A673 (cell line): ENCODE measurements at regions not wholly inside any gene's neighbourhood (a gene's known extent, or its start where the extent isn't known, plus 50 kb on each side); places are given as distances from the start of the nearest gene placed in this dataset.

Experiments used
- BruUV-seq: library from RNA; stranded (reverse); fragments of 400-500 nt; replicated peaks from 2 replicates; lab custom pipeline; 2021; lab: Mats Ljungman, UMichigan
- CTCF ChIA-PET: fragments of 300-600 bp; sonication (Branson Sonifier 250); formaldehyde crosslinking; loops from one replicate; lab custom pipeline; 2022; ENCODE audit warnings: antibody characterized with exemption; lab: Charles Lee
- POLR2A ChIA-PET: fragments of 300-600 bp; sonication (Branson Sonifier 250); formaldehyde crosslinking; loops from one replicate; lab custom pipeline; 2022; ENCODE audit warnings: antibody characterized with exemption; ENCODE audit not compliant: low non-redundant PET; lab: Charles Lee
- DNase-seq: peaks from one replicate; pipeline ENCODE4 v3.0.0-alpha.2; 2015; ENCODE audit warnings: low spot score
- H3K27ac ChIP-seq: fragments of 200-600 bp; sonication (generic); 2 replicates; pipeline ENCODE4 v1.5.1; 2016; ENCODE audit warnings: mixed run types, low read depth, mild to moderate bottlenecking, mixed read lengths, antibody characterized with exemption, low read length; ENCODE audit not compliant: poor library complexity, severe bottlenecking
- H3K27me3 ChIP-seq: fragments of 200-600 bp; sonication (generic); replicated peaks from 2 replicates; pipeline ENCODE4 v1.6.1; 2017; ENCODE audit warnings: mixed run types, low read depth, mild to moderate bottlenecking, mixed read lengths, antibody characterized with exemption, low read length; ENCODE audit not compliant: insufficient read depth, poor library complexity
- H3K36me3 ChIP-seq: fragments of 200-600 bp; sonication (generic); 2 replicates; pipeline ENCODE4 v1.6.1; 2016; ENCODE audit warnings: mixed run types, mild to moderate bottlenecking, mixed read lengths, antibody characterized with exemption, low read length; ENCODE audit not compliant: insufficient read depth, poor library complexity, severe bottlenecking
- H3K4me1 ChIP-seq: fragments of 200-600 bp; sonication (generic); 2 replicates; pipeline ENCODE4 v1.6.1; 2017; ENCODE audit warnings: mixed run types, mild to moderate bottlenecking, mixed read lengths, antibody characterized with exemption, low read length; ENCODE audit not compliant: insufficient read depth, poor library complexity, severe bottlenecking
- H3K4me3 ChIP-seq: fragments of 200-600 bp; sonication (generic); 2 replicates; pipeline ENCODE4 v1.5.1; 2016; ENCODE audit warnings: low read depth, mixed run types, mild to moderate bottlenecking, mixed read lengths, low read length; ENCODE audit not compliant: poor library complexity, severe bottlenecking
- H3K9me3 ChIP-seq: fragments of 200-600 bp; sonication (generic); 2 replicates; pipeline ENCODE4 v1.6.1; 2016; ENCODE audit warnings: mixed run types, low read depth, mild to moderate bottlenecking, mixed read lengths, antibody characterized with exemption, low read length; ENCODE audit not compliant: poor library complexity, severe bottlenecking
- EZH2 ChIP-seq: fragments of 200-600 bp; sonication (generic); IDR thresholded peaks from 2 replicates; pipeline ENCODE4 v1.6.1; 2017; ENCODE audit warnings: borderline replicate concordance, low read depth, mild to moderate bottlenecking, mixed read lengths, antibody characterized with exemption, low read length; ENCODE audit not compliant: poor library complexity, severe bottlenecking
- intact Hi-C: fragments of 100-400 bp; cut with micrococcal nuclease; formaldehyde crosslinking; loops from one replicate; pipeline ENCODE4 v1.10.0; 2022; ENCODE audit not compliant: unreplicated experiment
- TF ChIP-seq, protein P1 (sequence below): fragments of 300-800, 200-600 bp; sonication (generic); conservative IDR thresholded peaks from 2 replicates; pipeline ENCODE4 v1.5.1; 2017; ENCODE audit warnings: low read depth, mild to moderate bottlenecking, antibody characterized with exemption, low read length, moderate library complexity, mixed read lengths

DNA sequence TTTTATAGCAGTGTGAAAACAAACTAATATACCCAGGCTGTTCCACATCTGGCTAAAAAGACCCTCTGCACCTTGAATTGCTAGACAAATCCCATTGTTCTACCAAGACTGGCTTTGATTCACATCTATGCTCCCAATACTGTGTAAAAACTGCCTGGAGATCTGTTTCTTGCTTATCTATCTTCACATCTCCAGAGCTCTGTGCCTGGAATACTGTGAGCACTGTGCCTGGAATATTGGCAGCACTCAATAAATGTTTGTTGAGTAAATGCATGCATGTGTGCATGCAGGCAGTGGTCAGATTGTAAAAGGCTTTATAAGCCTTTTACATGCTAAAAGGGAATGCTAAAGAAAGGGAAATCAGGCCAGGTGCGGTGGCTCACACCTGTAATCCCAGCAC is 75.5 kb upstream of the APP start:
- POLR2A ChIA-PET = no interaction called here
- no peak overlapping the region for H3K27ac ChIP-seq
- no peaks in the 10 kb centered on the region for H3K9me3 ChIP-seq
- H3K4me3 ChIP-seq = no peak overlapping the region
- TF ChIP-seq EZH2 = no peak
- TF ChIP-seq, protein P1, sequence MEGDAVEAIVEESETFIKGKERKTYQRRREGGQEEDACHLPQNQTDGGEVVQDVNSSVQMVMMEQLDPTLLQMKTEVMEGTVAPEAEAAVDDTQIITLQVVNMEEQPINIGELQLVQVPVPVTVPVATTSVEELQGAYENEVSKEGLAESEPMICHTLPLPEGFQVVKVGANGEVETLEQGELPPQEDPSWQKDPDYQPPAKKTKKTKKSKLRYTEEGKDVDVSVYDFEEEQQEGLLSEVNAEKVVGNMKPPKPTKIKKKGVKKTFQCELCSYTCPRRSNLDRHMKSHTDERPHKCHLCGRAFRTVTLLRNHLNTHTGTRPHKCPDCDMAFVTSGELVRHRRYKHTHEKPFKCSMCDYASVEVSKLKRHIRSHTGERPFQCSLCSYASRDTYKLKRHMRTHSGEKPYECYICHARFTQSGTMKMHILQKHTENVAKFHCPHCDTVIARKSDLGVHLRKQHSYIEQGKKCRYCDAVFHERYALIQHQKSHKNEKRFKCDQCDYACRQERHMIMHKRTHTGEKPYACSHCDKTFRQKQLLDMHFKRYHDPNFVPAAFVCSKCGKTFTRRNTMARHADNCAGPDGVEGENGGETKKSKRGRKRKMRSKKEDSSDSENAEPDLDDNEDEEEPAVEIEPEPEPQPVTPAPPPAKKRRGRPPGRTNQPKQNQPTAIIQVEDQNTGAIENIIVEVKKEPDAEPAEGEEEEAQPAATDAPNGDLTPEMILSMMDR = no peak
- no TSS peak for BruUV-seq
- no peak for DNase-seq
- CTCF ChIA-PET = no interaction called here
- H3K36me3 ChIP-seq = no peaks in the 10 kb centered on the region
- no peaks in the 10 kb centered on the region for H3K4me1 ChIP-seq
- intact Hi-C loops = no loop called here
- no peaks in the 10 kb centered on the region for H3K27me3 ChIP-seq

DNA sequence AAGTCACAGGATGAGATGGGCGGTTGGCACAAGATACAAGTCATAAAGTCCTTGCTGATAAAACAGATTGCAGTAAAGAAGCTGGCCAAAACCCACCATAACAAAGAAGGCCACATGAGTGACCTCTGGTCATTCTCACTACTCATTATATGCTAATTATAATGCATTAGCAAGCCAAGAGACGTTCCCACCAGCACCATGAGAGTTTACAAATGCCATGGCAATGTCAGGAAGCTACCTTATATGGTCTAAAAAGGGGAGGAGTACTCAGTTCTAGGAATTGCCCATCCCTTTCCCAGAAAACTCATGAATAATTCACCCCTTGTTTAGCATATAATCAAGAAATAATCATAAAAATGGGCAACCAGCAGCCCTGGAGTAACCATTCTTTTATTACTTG is 74.9 kb upstream of the APP start:
- ChIA-PET POLR2A (no interaction called here), CTCF (no interaction called here)
- H3K27me3 ChIP-seq = no peaks in the 10 kb centered on the region
- intact Hi-C loops = no loop called here
- H3K4me1 ChIP-seq = no peaks in the 10 kb centered on the region
- no TSS peak for BruUV-seq
- H3K36me3 ChIP-seq = no peaks in the 10 kb centered on the region
- DNase-seq = no peak
- no peak for TF ChIP-seq EZH2
- TF ChIP-seq, protein P1 = no peak
- no peak overlapping the region for H3K4me3 ChIP-seq
- H3K9me3 ChIP-seq = no peaks in the 10 kb centered on the region
- H3K27ac ChIP-seq = no peak overlapping the region

- no peak for DNase-seq
- ChIA-PET POLR2A (no interaction called here), CTCF (no interaction called here)
- Histone ChIP-seq H3K27ac (no peak overlapping the region), H3K4me3 (no peak overlapping the region), H3K27me3 (no peaks in the 10 kb centered on the region), H3K4me1 (no peaks in the 10 kb centered on the region), H3K36me3 (no peaks in the 10 kb centered on the region), H3K9me3 (no peaks in the 10 kb centered on the region)
- no TSS peak for BruUV-seq
- intact Hi-C loops = no loop called here
- TF ChIP-seq, protein P1 = no peak
- no peak for TF ChIP-seq EZH2
These were observed 68.1 kb upstream of the APP start for GRCh38 chr21:26238646-26239045.
